HepG2 (cell line): ENCODE measurements at regions not wholly inside any gene's neighbourhood (a gene's known extent, or its start where the extent isn't known, plus 50 kb on each side); places are given as distances from the start of the nearest gene placed in this dataset.

Experiments used
- ATAC-seq: fragments of 200-7000 bp; cut with Tn5 transposase; 3 replicates; pipeline ENCODE4 v1.9.1; 2020; ENCODE audit warnings: mild to moderate bottlenecking, moderate library complexity
- BruUV-seq: library from RNA; stranded (reverse); fragments of 400-500 nt; replicated peaks from 2 replicates; lab custom pipeline; 2021; lab: Mats Ljungman, UMichigan
- CTCF ChIA-PET: fragments of 300-600 bp; formaldehyde crosslinking; extraction: SDS; loops from one replicate; lab custom pipeline; 2021; ENCODE audit warnings: low total read pairs, inconsistent platforms, low intra/inter-chr PET ratio; lab: Yijun Ruan, JAX
- POLR2A ChIA-PET: fragments of 350-600 bp; sonication (Branson Sonifier 250); formaldehyde crosslinking; loops from one replicate; lab custom pipeline; 2020; ENCODE audit warnings: antibody characterized with exemption, inconsistent platforms; lab: Yijun Ruan, JAX
- DNase-seq: peaks from one replicate; pipeline ENCODE4 v3.0.0-alpha.2; 2015; ENCODE audit warnings: low spot score
- FAIRE-seq: peaks from 3 replicates; lab custom pipeline; 2011; peaks lifted over from hg19 to GRCh38; lab: Jason Lieb, UNC
- H2AFZ ChIP-seq: one replicate; pipeline ENCODE4 v1.6.1; 2011; ENCODE audit warnings: low read length, inconsistent platforms
- H3K27ac ChIP-seq: fragments of 300-600 bp; 3 replicates; pipeline ENCODE4 v1.8.0; 2011; ENCODE audit warnings: mixed run types, mild to moderate bottlenecking, mixed read lengths, low read length, inconsistent platforms; ENCODE audit not compliant: insufficient read depth; ENCODE audit errors: extremely low read length
- H3K27me3 ChIP-seq, 2 experiments: fragments of 200-600 bp in 1 of 2; 2 replicates in 1 of 2; 3 replicates in 1 of 2; pipeline versions ENCODE4 v1.6.0 to v1.8.0; 2011; ENCODE audit warnings: low read length in 2 of 2, mild to moderate bottlenecking in 2 of 2, moderate library complexity in 2 of 2, inconsistent platforms in 1 of 2; ENCODE audit not compliant: insufficient read depth in 2 of 2, control insufficient read depth in 1 of 2
- H3K36me3 ChIP-seq, 2 experiments: fragments of 200-600 bp in 1 of 2; replicated peaks in 1 of 2; 2 replicates in 1 of 2; 3 replicates in 1 of 2; pipeline versions ENCODE4 v1.5.1 to v1.8.0; 2011; ENCODE audit warnings: low read length in 2 of 2, inconsistent platforms in 1 of 2; ENCODE audit not compliant: insufficient read depth in 2 of 2, control insufficient read depth in 1 of 2
- H3K4me1 ChIP-seq: 2 replicates; pipeline ENCODE4 v1.5.1; 2012; ENCODE audit warnings: low read length, inconsistent platforms; ENCODE audit not compliant: insufficient read depth
- H3K4me2 ChIP-seq: 2 replicates; pipeline ENCODE4 v1.6.0; 2011; ENCODE audit warnings: low read depth, low read length, inconsistent platforms
- H3K4me3 ChIP-seq, 3 experiments: fragments of 200-600 bp in 1 of 3; sonication (generic), shearing (Covaris generic) in 1 of 3; replicated peaks in 1 of 3; 2 replicates each; pipeline ENCODE4 v1.5.1; 2011 to 2016; ENCODE audit warnings: low read length in 3 of 3, inconsistent platforms in 2 of 3, low read depth in 2 of 3, mild to moderate bottlenecking in 2 of 3, control low read depth in 1 of 3, mixed read lengths in 1 of 3; ENCODE audit not compliant: insufficient read depth in 1 of 3
- H3K79me2 ChIP-seq: one replicate; pipeline ENCODE4 v1.6.1; 2011; ENCODE audit warnings: low read length, inconsistent platforms; ENCODE audit not compliant: insufficient read depth
- H3K9ac ChIP-seq: 2 replicates; pipeline ENCODE4 v1.6.0; 2011; ENCODE audit warnings: mild to moderate bottlenecking, low read depth, low read length, inconsistent platforms; ENCODE audit not compliant: insufficient read depth
- H3K9me3 ChIP-seq: 2 replicates; pipeline ENCODE4 v1.5.1; 2012; ENCODE audit warnings: mild to moderate bottlenecking, low read length
- H4K20me1 ChIP-seq: 2 replicates; pipeline ENCODE4 v1.6.0; 2011; ENCODE audit warnings: inconsistent platforms, mild to moderate bottlenecking, low read length, moderate library complexity; ENCODE audit not compliant: insufficient read depth
- AGO2 ChIP-seq: fragments of 200-400 bp; formaldehyde crosslinking; optimal IDR thresholded peaks from 2 replicates; pipeline ENCODE3; 2017; ENCODE audit warnings: mild to moderate bottlenecking, low read depth, low read length, moderate library complexity
- CEBPB ChIP-seq: IDR thresholded peaks from 2 replicates; pipeline ENCODE4 v1.6.1; 2011; ENCODE audit warnings: low read depth, low read length, improper control_type of control experiment, borderline replicate concordance
- CREB1 ChIP-seq, 2 experiments: fragments of 450-650 bp in 1 of 2; IDR thresholded peaks; 2 replicates each; pipeline ENCODE4 v1.6.1; 2016 to 2017; ENCODE audit warnings: control low read depth in 1 of 2, mild to moderate bottlenecking in 1 of 2, missing compliant biosample characterization in 1 of 2, missing genetic modification characterization in 1 of 2
- FOSL2 ChIP-seq: sonication (generic); formaldehyde crosslinking; IDR thresholded peaks from 2 replicates; pipeline ENCODE4 v1.4.0; 2020; ENCODE audit warnings: missing genetic modification reagents
- JUNB ChIP-seq: sonication (generic); formaldehyde crosslinking; IDR thresholded peaks from 2 replicates; pipeline ENCODE4 v1.8.0; 2022; ENCODE audit warnings: missing genetic modification reagents, mild to moderate bottlenecking, borderline replicate concordance
- ONECUT2 ChIP-seq: sonication (generic); formaldehyde crosslinking; IDR thresholded peaks from 2 replicates; pipeline ENCODE4 v1.4.0; 2020; ENCODE audit warnings: missing genetic modification reagents
- PHB2 ChIP-seq: fragments of 450-650 bp; IDR thresholded peaks from 2 replicates; pipeline ENCODE4 v1.6.1; 2018; ENCODE audit not compliant: partially characterized antibody
- SCMH1 ChIP-seq: sonication (generic); formaldehyde crosslinking; IDR thresholded peaks from 2 replicates; pipeline ENCODE4 v1.9.0; 2021; ENCODE audit warnings: missing genetic modification reagents, mild to moderate bottlenecking, borderline replicate concordance
- SRY ChIP-seq: sonication (generic); formaldehyde crosslinking; IDR thresholded peaks from 2 replicates; pipeline ENCODE4 v1.8.0; 2022; ENCODE audit warnings: mild to moderate bottlenecking, missing genetic modification reagents
- TARDBP ChIP-seq: sonication (generic); formaldehyde crosslinking; IDR thresholded peaks from 2 replicates; pipeline ENCODE4 v1.8.0; 2022; ENCODE audit warnings: mild to moderate bottlenecking, missing genetic modification reagents
- TFDP1 ChIP-seq: IDR thresholded peaks from 2 replicates; pipeline ENCODE4 v1.6.1; 2016; ENCODE audit warnings: missing compliant biosample characterization, missing genetic modification reagents, borderline replicate concordance
- USF2 ChIP-seq, 2 experiments: sonication (generic) in 1 of 2; formaldehyde crosslinking in 1 of 2; IDR thresholded peaks; 2 replicates each; pipeline versions ENCODE4 v1.5.1 to v1.6.1; 2011 to 2020; ENCODE audit warnings: borderline replicate concordance in 1 of 2, low read depth in 1 of 2, low read length in 1 of 2, mild to moderate bottlenecking in 1 of 2, missing genetic modification reagents in 1 of 2, moderate library complexity in 1 of 2
- ZEB1 ChIP-seq: IDR thresholded peaks from 2 replicates; pipeline ENCODE4 v1.6.1; 2012; ENCODE audit warnings: mild to moderate bottlenecking, low read depth, inconsistent platforms; ENCODE audit not compliant: insufficient replicate concordance
- ZNF512B ChIP-seq: sonication (generic); formaldehyde crosslinking; IDR thresholded peaks from 2 replicates; pipeline ENCODE4 v1.5.1; 2020; ENCODE audit warnings: missing genetic modification reagents, mild to moderate bottlenecking, borderline replicate concordance
- ZNF704 ChIP-seq: sonication (generic); formaldehyde crosslinking; IDR thresholded peaks from 2 replicates; pipeline ENCODE4 v1.8.1; 2023; ENCODE audit warnings: mild to moderate bottlenecking, inconsistent platforms, moderate library complexity, missing genetic modification reagents, borderline replicate concordance
- WGBS: methylation state at CpG from one replicate; pipeline ENCODE4 v1.1.6; 2017; ENCODE audit warnings: low lambda C conversion rate; 5-methylcytosine and 5-hydroxymethylcytosine counted together
- in situ Hi-C: cut with HindIII; loops from 2 replicates; pipeline ENCODE4 v1.10.0; 2017; ENCODE audit warnings: low pct_unique_long_range_greater_than_20kb; ENCODE audit not compliant: extremely low pct_ligation_motif_present
- intact Hi-C: fragments of 100-400 bp; cut with micrococcal nuclease; formaldehyde crosslinking; loops from one replicate; pipeline ENCODE4 v1.10.0; 2022; ENCODE audit not compliant: unreplicated experiment

- TF ChIP-seq ZNF704 (no peak), ONECUT2 (CRISPR knock-in tag) (no peak), SCMH1 (CRISPR knock-in tag) (no peak), JUNB (no peak), SRY (CRISPR knock-in tag) (no peak), AGO2 (no peak), TARDBP (CRISPR knock-in tag) (no peak), ZNF512B (CRISPR knock-in tag) (no peak)
- TF ChIP-seq, all 625 proteins: peak for 0
Measured at GRCh38 chr13:30109471-30110135, 197.7 kb downstream of the KATNAL1 start (continued).

- Histone ChIP-seq H3K4me2 (peak overlapping the region; percentile 63), H2AFZ (no peak overlapping the region), H3K79me2 (no peaks in the 10 kb centered on the region), H3K27me3 (peaks cover 0 to 17% of the 10 kb centered on the region in 2 experiments; a peak in 2 of 5 replicates), H4K20me1 (no peaks in the 10 kb centered on the region), H3K9ac (no peak overlapping the region), H3K36me3 (no peaks in the 10 kb centered on the region), H3K27ac (no peak overlapping the region), H3K4me1 (peaks cover 34% of the 10 kb centered on the region), H3K9me3 (no peaks in the 10 kb centered on the region), H3K4me3 (peak overlapping the region in 1 of 3 experiments; percentile 1; a peak in 1 of 6 replicates)
- ChIA-PET POLR2A (no interaction called here), CTCF (no interaction called here)
- FAIRE-seq (no peak), DNase-seq (peak; percentile 33), ATAC-seq (peak; percentile 42)
- WGBS = 0% methylated on average over 8 of the region's 8 CpGs
- intact Hi-C loops (no loop called here), in situ Hi-C loops (no loop called here)
- no TSS peak for BruUV-seq
- 0 out of 2 replicates have a peak, but pooled peaks have one; percentile 21 for TF ChIP-seq TFDP1 (CRISPR knock-in tag)
- TF ChIP-seq ZEB1 = peak; percentile 64
- peak; percentile 72; the same call in 1 of the 2 replicates for TF ChIP-seq CEBPB
- TF ChIP-seq PHB2 = no peak
- 0 out of 2 replicates have a peak, but pooled peaks have one; percentile 16 for TF ChIP-seq CREB1 (IDR thresholded peaks at IDR 0.05)
- TF ChIP-seq CREB1 (CRISPR knock-in tag; IDR thresholded peaks at IDR 0.05) = no peak
- no peak for TF ChIP-seq USF2 (IDR thresholded peaks at IDR 0.05; ENCODE audit: low read depth, low read length)
- TF ChIP-seq USF2 (CRISPR knock-in tag; IDR thresholded peaks at IDR 0.05; ENCODE audit: borderline replicate concordance) = no peak
- TF ChIP-seq FOSL2 (CRISPR knock-in tag) = peak; percentile 45
Measured at GRCh38 chr13:30108913-30109237, 198.5 kb downstream of the KATNAL1 start.
